ENCODE measurements at regions not wholly inside any gene's neighbourhood (a gene's known extent, or its start where the extent isn't known, plus 50 kb on each side); places are given as distances from the start of the nearest gene placed in this dataset.
"Not testable (repeated sequence)": the region's sequence is repeated elsewhere in the genome, so short reads cannot be mapped to it uniquely, and the experiment has no call there.

DNA sequence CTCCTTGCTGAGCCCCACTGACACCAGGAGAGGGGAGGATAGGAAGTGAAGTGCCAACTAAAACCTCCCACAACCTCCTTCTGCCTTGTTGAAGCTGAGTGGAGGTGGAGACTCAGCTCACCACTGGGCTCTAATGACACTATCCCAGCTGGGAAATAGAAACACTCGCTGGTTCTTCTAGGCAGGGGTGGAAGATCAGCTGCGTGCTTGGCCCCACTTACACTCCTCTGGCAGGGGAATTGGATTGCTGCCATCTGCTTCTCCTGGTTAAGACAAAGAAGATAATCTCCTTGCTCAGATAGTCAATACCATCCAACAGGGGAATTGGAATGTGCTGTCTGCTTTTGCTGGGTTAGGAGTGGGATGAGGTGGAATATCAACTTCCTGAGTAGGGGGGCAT lies 392.5 kb downstream of the ZNF674 start:
- no peak for DNase-seq

GRCh38 chrX:46151332-46151731 lies 393.9 kb downstream of the ZNF674 start:
- not testable (repeated sequence) for DNase-seq

DNA sequence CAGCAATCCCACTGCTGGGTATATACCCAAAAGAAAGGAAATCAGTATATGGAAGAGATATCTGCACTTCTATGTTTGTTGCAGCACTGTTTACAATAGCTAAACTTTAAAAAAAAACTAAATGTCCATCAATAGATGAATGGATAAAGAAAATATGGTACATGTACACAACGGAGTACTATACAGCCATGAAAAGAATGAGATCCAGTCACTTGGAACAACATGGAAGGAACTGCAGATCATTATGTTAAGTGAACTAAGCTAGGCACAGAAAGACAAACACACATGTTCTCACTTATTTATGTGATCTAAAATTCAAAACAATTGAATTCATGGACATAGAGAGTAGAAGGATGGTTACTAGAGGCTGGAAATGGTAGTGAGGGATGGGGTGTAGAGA lies 400.7 kb downstream of the ZNF674 start:
- DNase-seq, result no peak

GRCh38 chrX:46140272-46140671 lies 404.9 kb downstream of the ZNF674 start:
- DNase-seq, result no peak

DNA sequence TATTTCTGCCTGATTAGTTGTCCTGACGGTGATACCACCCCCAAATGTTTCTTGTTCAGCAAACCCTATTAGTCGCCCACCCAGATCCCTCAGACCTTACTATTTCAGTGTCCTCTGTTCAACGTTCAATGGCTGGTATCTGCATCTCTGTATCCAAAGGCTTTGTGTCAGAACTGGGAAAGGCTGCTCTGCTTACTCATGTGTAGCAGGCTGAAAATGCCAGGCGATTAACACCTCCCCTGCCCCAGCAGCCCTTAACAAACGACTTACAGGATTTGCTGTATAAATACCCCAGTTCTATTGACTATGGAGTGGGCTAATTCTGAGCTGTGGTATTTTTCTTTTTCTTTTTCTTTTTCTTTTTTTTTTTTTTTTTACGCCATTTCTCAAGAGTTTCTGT lies 415.0 kb downstream of the ZNF674 start:
- DNase-seq, result no peak

DNA sequence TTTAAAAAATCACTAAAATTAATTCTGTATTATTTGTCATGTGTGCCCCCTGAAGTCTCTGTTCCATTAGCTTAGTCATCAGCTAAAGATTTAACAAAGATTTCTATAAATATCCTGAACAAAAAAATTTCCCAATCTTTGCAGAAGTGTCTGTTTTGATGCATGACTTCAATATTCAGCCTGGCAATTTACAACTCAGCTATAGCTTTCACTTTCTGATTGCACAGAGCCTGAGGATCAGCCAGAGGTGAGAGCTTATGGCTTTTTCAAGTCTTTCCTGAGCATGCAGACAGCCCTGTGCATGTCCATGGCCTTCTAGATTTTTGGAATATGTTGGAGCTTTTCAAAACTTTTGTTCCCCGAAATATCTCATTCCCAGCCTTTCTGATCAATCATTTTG lies 420.1 kb downstream of the ZNF674 start:
- DNase-seq, result no peak

- no peak for DNase-seq
Measured at GRCh38 chrX:46117234-46117633, 428.0 kb downstream of the ZNF674 start.

DNA sequence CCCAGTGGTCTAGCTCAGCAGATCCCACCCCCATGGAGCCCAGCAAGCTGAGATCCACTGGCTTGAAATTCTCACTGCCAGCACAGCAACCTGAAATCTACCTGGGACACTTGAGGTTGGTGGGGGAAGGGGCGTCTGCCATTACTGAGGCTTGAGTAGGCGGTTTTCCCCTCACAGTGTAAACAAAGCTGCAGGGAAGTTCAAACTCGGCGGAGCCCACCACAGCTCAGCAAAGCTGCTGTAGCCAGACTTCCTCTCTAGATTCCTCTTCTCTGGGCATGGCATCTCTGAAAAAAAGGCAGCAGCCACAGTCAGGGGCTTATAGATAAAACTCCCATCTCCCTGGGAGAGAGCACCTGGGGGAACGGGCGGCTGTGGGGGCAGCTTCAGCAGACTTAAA lies 457.9 kb downstream of the ZNF674 start:
- not testable (repeated sequence) for DNase-seq

GRCh38 chrX:46080121-46080520 lies 465.1 kb downstream of the ZNF674 start:
- DNase-seq, result not testable (repeated sequence)

DNA sequence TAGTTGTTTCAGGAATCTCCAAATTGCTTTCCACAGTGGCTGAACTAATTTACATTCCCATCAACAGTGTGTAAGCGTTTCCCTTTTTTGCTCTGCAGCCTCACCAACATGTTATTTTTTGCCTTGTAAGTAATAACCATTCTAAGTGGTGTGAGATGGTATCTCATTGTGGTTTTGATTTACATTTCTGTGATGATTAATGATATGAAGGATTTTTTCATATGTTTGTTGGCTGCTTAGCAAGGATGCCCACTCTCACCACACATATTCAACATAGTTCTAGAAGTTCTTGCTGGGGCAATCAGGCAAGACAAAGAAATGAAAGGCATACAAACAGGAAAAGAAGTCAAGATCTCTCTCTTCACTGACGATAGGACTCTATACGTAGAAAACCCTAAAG lies 472.4 kb downstream of the ZNF674 start:
- no peak for DNase-seq

GRCh38 chrX:46072372-46072771 lies 472.8 kb downstream of the ZNF674 start:
- DNase-seq, result no peak

DNA sequence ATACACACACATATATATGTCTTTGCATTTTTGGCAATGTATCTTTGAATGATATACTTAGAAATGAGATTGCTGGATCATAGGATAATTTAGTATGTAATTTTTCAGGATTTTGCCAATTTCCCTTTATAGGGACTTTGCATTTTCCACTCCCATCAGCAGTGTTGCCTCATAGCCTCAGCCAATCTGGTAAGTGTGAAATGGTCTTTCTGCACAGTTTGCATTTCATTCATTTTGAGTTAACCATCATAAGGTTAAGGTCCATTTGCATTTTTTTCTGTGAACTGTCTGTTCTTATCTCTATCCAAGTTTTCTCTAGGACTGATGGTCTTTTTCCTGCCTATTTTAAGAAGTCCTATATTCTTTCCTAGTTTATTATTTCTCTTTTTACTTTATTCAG lies 474.8 kb downstream of the ZNF674 start:
- DNase-seq, result no peak

GRCh38 chrX:46059316-46059715 lies 485.9 kb downstream of the ZNF674 start:
- no peak for DNase-seq

DNA sequence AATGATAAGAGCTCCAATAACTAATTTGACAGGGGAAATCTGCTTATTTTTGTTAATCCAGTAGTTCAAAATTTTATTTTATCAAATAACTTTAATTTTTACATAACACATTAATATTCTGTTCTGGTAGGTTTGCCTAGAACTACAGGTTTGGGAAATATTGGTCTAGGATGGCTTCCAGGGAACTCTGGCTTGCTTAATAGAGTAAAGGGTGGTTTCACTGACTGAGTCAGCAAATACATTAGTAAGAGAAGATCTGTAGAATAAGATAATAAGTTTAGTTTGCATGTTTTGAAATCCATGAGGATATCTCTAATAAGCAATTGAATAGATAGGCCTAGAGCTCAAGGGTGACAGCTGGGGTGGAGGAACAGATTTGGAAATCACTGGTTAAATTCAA lies 500.7 kb downstream of the ZNF674 start:
- DNase-seq, result no peak

- no peak for DNase-seq
Measured at GRCh38 chrX:46040001-46040400, 505.2 kb downstream of the ZNF674 start.

- no peak for DNase-seq
Measured at GRCh38 chrX:46039526-46039925, 505.7 kb downstream of the ZNF674 start.

- no peak for DNase-seq
Measured at GRCh38 chrX:46036508-46036907, 508.7 kb downstream of the ZNF674 start.

GRCh38 chrX:46034868-46035267 lies 510.4 kb downstream of the ZNF674 start:
- DNase-seq, result no peak

DNA sequence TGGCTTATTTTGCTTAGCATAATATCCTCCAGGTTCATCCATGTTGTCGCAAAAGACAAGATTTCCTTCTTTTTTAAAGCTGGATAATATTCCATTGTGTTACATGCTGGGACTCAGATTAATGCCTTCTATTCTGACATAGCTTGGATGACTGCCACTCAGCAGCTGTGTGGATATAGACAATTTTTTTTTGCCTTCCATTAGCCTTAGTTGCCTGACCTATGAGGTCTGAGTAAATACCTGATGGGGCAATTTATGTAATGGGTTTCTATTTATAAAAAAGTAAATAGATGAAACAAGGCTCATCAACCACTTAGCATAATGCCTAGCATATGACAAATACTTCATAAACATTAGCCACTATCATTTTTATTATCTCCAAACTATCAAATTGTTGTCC lies 515.4 kb downstream of the ZNF674 start:
- DNase-seq, result no peak

- no peak for DNase-seq
Measured at GRCh38 chrX:46016296-46016695, 528.9 kb downstream of the ZNF674 start.

DNA sequence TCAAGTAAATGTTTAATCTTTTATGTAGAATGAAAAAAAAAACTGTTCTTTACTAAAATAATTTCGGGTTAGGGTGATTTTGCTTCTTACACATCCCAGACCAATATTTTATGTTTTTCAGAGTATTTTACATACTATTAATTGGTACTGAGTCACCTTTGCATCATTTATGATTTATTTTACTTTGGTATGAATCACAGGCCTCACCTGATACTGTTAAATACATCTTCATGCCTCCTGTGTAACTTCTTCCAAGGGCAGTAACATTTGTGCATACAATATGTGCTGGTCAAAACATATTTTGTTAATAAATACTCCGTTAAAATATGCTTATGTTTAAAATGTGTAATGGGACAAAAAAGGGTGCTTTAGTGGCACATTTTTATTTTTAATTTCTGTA lies 529.6 kb downstream of the ZNF674 start:
- no peak for DNase-seq

DNA sequence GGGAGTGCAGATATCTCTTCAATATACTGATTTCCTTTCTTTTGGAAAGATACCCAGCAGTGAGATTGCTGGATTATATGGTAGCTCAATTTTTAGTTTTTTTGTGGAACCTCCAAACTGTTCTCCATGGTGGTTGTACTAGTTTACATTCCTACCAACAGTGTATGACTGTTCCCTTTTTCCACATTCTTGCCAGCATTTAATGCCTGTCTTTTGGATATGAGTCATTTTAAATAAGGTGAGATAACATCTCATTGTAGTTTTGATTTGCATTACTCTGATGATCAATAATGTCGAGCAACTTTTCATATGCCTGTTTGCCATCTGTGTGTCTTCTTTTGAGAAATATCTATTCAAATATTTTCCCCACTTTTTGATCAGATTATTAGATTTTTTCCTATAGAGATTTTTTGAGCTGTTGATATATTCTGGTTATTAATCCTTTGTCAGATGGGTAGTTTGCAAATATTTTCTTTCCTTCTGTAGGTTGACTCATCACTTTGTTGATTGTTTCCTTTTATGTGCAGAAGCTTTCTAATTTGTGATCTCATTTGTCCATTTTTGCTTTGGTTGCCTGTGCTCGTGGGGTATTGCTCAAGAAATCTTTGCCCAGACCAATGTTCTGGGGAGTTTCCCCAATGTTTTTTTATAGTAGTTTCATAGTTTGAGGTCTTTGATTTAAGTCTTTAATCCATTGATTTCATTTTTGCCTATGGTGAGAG lies 552.7 kb downstream of the ZNF674 start:
- DNase-seq, result no peak

GRCh38 chrX:45986971-45987370 lies 558.2 kb downstream of the ZNF674 start:
- no peak for DNase-seq

- no peak for DNase-seq
Measured at GRCh38 chrX:45986081-45986480, 559.1 kb downstream of the ZNF674 start.

DNA sequence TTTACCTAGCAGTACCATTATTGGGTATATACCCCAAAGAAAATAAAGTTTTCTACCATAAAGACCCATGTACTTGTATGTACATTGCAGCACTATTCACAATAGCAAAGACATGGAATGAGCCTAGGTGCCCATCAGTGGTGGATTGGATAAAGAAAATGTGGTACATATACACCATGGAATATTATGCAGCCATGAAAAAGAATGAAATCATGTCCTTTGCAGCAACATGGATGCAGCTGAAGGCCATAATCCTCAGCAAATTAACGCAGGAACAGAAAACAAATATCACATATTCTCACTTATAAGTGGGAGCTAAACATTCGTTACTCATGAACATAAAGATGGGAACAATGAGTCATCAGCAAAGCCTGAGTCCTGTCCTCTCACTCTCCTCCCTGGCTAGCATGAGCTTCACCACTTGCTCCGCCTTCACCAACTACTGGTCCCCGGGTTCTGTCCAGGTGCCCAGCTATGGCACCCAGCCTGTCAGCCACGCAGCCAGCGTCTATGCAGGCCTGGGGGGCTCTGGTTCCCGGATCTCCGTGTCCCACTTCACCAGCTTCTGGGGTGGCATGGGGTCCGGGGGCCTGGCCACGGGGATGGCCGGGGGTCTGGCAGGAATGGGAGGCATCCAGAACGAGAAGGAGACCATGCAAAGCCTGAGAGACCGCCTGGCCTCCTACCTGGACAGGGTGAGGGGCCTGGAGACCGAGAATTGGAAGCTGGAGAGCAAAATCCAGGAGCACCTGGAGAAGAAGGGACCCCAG lies 562.1 kb downstream of the ZNF674 start:
- not testable (repeated sequence) for DNase-seq

Data from stimulated activated CD4-positive, alpha-beta T cell treated with anti-CD3 and anti-CD28 coated beads, Interleukin-2, amount 100 ng/mL, for 24 hours (primary cell).